MM.1S (cell line): ENCODE measurements at regions not wholly inside any gene's neighbourhood (a gene's known extent, or its start where the extent isn't known, plus 50 kb on each side); places are given as distances from the start of the nearest gene placed in this dataset.

Experiments used
- DNase-seq: peaks from one replicate; pipeline ENCODE4 v3.0.0-alpha.2; 2015
- H2AFZ ChIP-seq: fragments of 300-600 bp; sonication (generic); 2 replicates; pipeline ENCODE4 v1.6.0; 2016; ENCODE audit warnings: antibody characterized with exemption, low read length
- H3F3A ChIP-seq: fragments of 300-600 bp; sonication (generic); 2 replicates; pipeline ENCODE4 v1.6.1; 2016; ENCODE audit warnings: mild to moderate bottlenecking, antibody characterized with exemption, low read length, moderate library complexity, mixed read lengths; ENCODE audit not compliant: insufficient read depth
- H3K27ac ChIP-seq: fragments of 300-600 bp; sonication (generic); 2 replicates; pipeline ENCODE4 v1.5.1; 2016; ENCODE audit warnings: mild to moderate bottlenecking, low read length
- H3K27me3 ChIP-seq: fragments of 300-600 bp; sonication (generic); replicated peaks from 2 replicates; pipeline ENCODE4 v1.6.0; 2016; ENCODE audit warnings: low read length; ENCODE audit not compliant: insufficient read depth
- H3K36me3 ChIP-seq: fragments of 300-600 bp; sonication (generic); replicated peaks from 2 replicates; pipeline ENCODE4 v1.6.1; 2016; ENCODE audit warnings: mild to moderate bottlenecking, low read length, mixed read lengths; ENCODE audit not compliant: insufficient read depth
- H3K4me1 ChIP-seq: fragments of 300-600 bp; sonication (generic); 2 replicates; pipeline ENCODE4 v1.6.1; 2016; ENCODE audit warnings: low read length, mixed read lengths
- H3K4me2 ChIP-seq: fragments of 300-600 bp; sonication (generic); 2 replicates; pipeline ENCODE4 v1.6.0; 2016; ENCODE audit warnings: low read depth, low read length
- H3K4me3 ChIP-seq: fragments of 300-600 bp; sonication (generic); 2 replicates; pipeline ENCODE4 v1.5.1; 2016; ENCODE audit warnings: low read length, mixed read lengths
- H3K79me2 ChIP-seq: fragments of 300-600 bp; sonication (generic); 2 replicates; pipeline ENCODE4 v1.6.1; 2016; ENCODE audit warnings: mixed run types, low read length, mixed read lengths
- H3K9ac ChIP-seq: fragments of 300-600 bp; sonication (generic); 2 replicates; pipeline ENCODE4 v1.6.1; 2016; ENCODE audit warnings: low read length, mixed read lengths
- H3K9me2 ChIP-seq: fragments of 300-600 bp; sonication (generic); replicated peaks from 2 replicates; pipeline ENCODE4 v1.6.1; 2016; ENCODE audit warnings: mild to moderate bottlenecking, low read length, mixed read lengths; ENCODE audit not compliant: insufficient read depth
- H3K9me3 ChIP-seq: fragments of 300-600 bp; sonication (generic); replicated peaks from 2 replicates; pipeline ENCODE4 v1.6.1; 2016; ENCODE audit warnings: mild to moderate bottlenecking, low read length, mixed read lengths; ENCODE audit not compliant: insufficient read depth
- H4K20me1 ChIP-seq: fragments of 300-600 bp; sonication (generic); 2 replicates; pipeline ENCODE4 v1.6.1; 2016; ENCODE audit warnings: mild to moderate bottlenecking, low read length, moderate library complexity, mixed read lengths; ENCODE audit not compliant: insufficient read depth
- CTCF ChIP-seq: fragments of 300-600 bp; sonication (generic); IDR thresholded peaks from 2 replicates; pipeline ENCODE4 v1.5.1; 2016; ENCODE audit warnings: antibody characterized with exemption, low read length, mixed read lengths
- EZH2 ChIP-seq: fragments of 300-600 bp; sonication (generic); optimal IDR thresholded peaks from 2 replicates; pipeline ENCODE3; 2017; ENCODE audit warnings: low read depth, mild to moderate bottlenecking, antibody characterized with exemption, low read length, mixed read lengths
- EZH2phosphoT487 ChIP-seq: fragments of 300-600 bp; sonication (generic); IDR thresholded peaks from 2 replicates; pipeline ENCODE4 v1.6.1; 2018; ENCODE audit warnings: antibody characterized with exemption, low read length

- Histone ChIP-seq H3K9ac (no peak overlapping the region), H3K9me2 (no peaks in the 10 kb centered on the region), H3K79me2 (no peaks in the 10 kb centered on the region), H3K9me3 (no peaks in the 10 kb centered on the region), H2AFZ (no peak overlapping the region), H3K4me2 (no peak overlapping the region), H3K27ac (no peak overlapping the region), H4K20me1 (no peaks in the 10 kb centered on the region), H3K4me3 (no peak overlapping the region), H3K4me1 (peaks cover 11% of the 10 kb centered on the region; the same call in 1 of the 2 replicates), H3F3A (peaks cover 9% of the 10 kb centered on the region; the same call in 1 of the 2 replicates), H3K36me3 (no peaks in the 10 kb centered on the region), H3K27me3 (no peaks in the 10 kb centered on the region)
- no peak for DNase-seq
- TF ChIP-seq EZH2phosphoT487 (no peak), CTCF (no peak), EZH2 (no peak)
Measured at GRCh38 chr13:84961023-84961422, 838.2 kb downstream of the SLITRK6 start.

GRCh38 chr13:84959818-84960217 is 839.4 kb downstream of the SLITRK6 start:
- no peaks in the 10 kb centered on the region for H3K36me3 ChIP-seq
- TF ChIP-seq EZH2phosphoT487 (no peak), EZH2 (no peak), CTCF (no peak)

GRCh38 chr13:84954636-84955035 is 844.6 kb downstream of the SLITRK6 start:
- Histone ChIP-seq H3K9me3 (no peaks in the 10 kb centered on the region), H3K4me2 (no peak overlapping the region), H3K79me2 (no peaks in the 10 kb centered on the region), H3K4me3 (no peak overlapping the region), H2AFZ (no peak overlapping the region), H3K27me3 (no peaks in the 10 kb centered on the region), H3F3A (no peaks in the 10 kb centered on the region), H3K9ac (no peak overlapping the region), H3K9me2 (no peaks in the 10 kb centered on the region), H3K4me1 (no peaks in the 10 kb centered on the region), H3K27ac (no peak overlapping the region), H3K36me3 (no peaks in the 10 kb centered on the region), H4K20me1 (no peaks in the 10 kb centered on the region)
- no peak for DNase-seq
- TF ChIP-seq CTCF: no peak
- no peak for TF ChIP-seq EZH2
- no peak for TF ChIP-seq EZH2phosphoT487

More at GRCh38 chr13:84959818-84960217, 839.4 kb downstream of the SLITRK6 start:
- peaks cover 9% of the 10 kb centered on the region; the same call in 1 of the 2 replicates for H3F3A ChIP-seq
- no peak overlapping the region for H3K4me3 ChIP-seq
- no peak overlapping the region for H2AFZ ChIP-seq
- H3K27me3 ChIP-seq: no peaks in the 10 kb centered on the region
- H3K27ac ChIP-seq: no peak overlapping the region
- no peaks in the 10 kb centered on the region for H3K79me2 ChIP-seq
- H3K9ac ChIP-seq: no peak overlapping the region
- no peaks in the 10 kb centered on the region for H3K9me2 ChIP-seq
- H3K4me1 ChIP-seq: peaks cover 11% of the 10 kb centered on the region; the same call in 1 of the 2 replicates
- no peaks in the 10 kb centered on the region for H4K20me1 ChIP-seq
- no peak overlapping the region for H3K4me2 ChIP-seq
- DNase-seq: no peak
- no peaks in the 10 kb centered on the region for H3K9me3 ChIP-seq
